T-helper 1 cell (primary cell): ENCODE measurements at regions not wholly inside any gene's neighbourhood (a gene's known extent, or its start where the extent isn't known, plus 50 kb on each side); places are given as distances from the start of the nearest gene placed in this dataset.

ENCODE experiments used
- DNase-seq, 5 donors: peaks; one replicate each; pipeline ENCODE4 v3.0.0-alpha.2; 2012 to 2020

DNA sequence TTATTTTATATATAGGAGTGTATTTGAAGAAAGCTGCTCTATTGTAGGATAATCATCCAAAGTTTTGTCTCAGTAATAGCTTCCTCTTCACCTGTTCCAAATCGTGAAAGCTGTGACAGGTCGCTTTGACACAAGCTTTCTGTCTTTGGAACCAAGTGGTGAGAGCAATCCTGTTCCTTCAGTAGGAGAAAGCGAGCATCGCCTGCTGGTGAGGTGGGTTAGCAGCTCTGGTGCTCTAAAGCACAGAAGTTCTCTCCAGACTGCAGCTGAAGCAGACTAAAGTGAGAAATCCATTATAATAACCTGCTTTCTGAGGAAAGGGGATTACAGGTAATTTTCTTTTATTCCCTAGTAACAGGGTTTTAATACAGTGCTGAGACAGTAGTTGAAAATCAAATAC is 803.8 kb downstream of the ADGRL2 start:
- DNase-seq = no peak

DNA sequence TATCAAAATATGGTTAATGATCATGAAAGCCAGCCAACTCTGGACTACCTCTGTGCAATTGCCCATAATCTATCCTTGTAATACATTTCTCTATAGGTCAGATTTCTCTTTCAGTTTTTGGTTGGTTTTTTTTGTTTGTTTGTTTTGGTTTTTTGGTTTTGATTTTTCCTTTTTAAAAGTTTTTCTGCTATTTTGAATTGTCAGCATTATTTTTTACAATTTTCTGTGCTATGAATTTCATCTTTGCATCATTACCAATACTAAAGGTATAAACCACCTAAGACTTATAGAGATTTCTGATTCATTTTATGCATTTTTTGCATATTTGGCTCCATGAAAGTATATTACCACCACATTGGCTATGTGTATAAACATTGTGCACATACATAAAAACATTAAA is 799.6 kb downstream of the ADGRL2 start:
- no peak for DNase-seq

DNA sequence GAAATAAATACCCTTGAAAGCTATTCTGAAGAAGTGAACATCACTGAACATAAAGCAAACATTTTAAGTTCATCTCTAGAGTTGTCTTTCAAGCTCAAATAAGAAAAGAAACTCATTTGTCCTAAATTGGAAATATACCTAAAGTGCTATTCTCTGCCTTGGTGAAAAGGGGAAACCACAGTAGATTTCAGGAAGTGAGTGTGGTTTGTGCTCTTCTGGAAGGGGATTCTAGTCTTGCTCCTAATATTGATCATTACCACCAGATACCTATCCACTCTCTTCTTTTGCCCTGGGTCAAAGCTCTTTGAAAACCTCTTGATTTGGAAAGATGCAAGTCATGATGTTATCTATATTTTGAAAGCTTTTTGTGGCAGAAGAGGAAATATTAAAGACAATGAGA is 798.1 kb downstream of the ADGRL2 start:
- DNase-seq = no peak

DNA sequence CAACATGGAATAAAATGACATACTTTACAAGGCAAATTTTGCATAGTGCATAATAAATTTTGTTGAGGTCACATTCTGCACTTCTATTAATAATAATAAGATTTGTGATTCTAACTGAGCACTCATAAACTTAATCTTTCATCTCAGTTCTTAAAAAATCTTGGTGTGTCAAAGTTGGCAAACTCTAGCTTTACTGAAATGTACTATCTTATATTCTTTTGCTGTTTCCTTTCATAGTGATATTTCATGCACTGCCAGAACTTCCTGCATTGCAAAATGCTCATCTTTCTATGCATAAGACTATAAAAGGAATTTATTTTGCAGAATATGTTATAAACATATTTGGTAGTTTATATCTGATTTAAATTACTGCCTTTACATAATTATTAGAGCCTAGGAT is 797.6 kb downstream of the ADGRL2 start:
- DNase-seq = no peak

DNA sequence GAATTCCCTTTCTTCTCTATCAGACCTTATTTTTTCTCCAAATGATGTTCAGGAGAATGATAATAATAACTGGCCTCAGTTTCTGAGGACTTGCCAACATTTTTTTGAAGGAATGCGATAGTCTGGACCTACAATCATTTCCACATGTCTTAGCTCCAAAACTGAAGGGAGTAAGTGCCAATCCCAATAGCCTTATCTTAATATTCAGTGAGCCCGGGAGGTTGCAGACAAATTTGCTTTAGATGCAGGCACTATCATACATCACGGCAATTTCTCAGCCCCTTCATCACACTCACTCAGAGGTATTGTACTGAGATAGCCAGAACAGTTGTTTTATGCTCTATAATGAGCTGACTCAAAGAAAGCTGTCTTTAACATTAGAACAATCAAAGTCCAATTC is 796.9 kb downstream of the ADGRL2 start:
- no peak for DNase-seq

DNA sequence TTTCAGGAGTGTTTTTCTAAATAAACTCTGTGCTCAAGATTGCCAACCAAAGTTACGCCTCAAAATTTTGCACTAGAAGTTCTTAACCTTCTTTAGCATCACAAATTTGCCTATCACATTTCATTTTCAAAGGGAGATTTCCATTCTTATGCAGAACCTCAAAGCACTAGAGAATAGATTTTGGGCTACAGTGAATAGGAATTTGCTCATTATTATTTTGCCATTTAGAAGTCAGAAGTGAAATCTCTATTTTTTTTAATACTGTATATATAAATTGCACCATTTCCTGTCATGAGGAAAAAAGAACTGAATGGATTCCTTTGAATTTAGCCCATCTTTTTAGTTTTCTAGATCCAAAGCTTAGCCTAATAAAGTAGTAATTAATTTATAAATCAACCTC is 796.4 kb downstream of the ADGRL2 start:
- DNase-seq = no peak

DNA sequence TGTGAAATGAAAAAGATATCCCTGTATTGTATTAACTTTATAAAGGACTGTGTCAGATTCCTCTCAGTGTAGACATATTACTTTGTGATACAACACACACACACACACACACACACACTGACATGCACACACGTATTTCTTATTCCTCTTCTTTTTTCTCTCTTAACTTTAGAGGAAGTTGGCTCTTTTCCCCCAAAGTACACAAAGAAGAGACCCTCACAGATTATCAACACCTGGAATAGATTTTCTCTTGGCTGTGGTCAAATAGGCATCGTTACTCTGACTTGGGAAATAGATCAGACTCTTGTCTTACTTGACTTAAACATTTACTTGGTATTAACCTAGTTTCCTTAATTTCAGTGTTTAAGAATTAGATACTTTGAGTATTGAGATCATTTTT is 792.8 kb downstream of the ADGRL2 start:
- DNase-seq = no peak

DNA sequence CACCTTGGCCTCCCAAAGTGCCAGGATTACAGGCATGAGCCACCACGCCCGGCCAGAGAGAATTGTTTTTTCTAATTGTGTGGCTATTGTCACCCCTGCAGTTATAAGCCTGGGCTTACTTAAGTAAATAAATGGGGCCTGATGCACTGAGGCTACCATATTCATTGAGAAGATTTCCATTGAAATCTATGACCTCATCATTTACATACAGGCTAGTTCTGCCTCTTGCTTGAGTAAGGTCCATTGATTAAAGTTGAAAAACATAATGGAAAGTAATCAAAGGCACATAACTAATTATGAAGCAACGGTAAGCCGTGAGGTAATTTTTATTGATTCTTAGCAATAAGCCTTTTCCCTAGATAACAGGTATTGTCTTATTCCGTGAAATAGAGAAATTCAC is 788.9 kb downstream of the ADGRL2 start:
- no peak for DNase-seq

DNA sequence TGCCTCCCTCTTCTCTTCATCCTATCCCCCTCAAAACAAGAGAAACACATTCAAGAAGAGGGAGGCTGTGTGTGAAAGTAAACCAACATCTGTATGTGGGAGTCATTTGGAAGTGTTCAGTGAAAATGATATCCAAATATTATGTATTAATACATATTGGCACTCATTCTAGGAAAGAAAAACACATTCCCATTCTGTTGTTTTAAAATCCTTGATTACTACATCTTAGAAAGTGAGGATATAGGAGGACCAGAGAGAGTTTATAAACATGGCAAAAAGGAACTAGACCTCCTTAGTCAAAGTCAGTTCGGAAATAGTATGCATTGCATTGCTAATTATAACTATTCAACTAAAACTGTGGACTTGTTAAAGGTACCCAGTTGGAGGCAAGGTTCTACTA is 786.6 kb downstream of the ADGRL2 start:
- DNase-seq = no peak

DNA sequence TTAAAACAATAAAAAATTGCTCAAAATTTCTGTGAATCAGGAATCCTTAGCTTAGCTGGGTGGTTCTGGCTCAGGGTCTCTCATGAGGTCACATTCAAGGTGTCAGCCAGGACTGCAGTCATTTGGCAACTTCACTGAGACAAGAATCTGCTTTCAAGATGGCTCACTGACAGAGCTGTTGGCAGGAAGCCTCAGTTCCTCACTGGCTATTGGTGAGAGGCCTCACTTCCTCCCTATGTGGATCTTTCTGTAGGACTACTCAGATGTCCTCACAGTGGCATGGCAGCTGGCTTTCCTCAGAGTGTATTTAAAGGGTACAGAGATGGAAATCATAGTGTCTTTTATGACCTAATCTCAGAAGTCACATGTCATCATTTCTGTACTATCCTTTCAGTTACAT is 785.7 kb downstream of the ADGRL2 start:
- no peak for DNase-seq

DNA sequence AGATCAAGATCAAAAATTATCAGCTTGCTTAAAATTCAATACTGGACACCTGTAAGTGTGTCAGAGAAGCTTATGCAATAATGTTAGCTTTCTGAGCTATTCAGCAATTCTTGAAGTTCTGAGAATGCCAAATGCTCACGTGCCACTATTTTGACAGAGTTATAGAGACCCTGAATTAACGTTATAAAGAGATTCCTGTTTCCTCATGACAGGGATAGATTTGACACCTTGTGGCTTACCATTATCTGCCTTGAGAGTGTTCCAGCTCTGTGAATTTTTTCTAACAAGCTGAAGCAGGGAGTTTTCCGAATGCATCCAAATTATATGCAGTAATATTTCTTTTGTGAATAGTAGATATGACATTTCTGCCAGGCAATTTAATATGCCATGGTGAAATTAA is 781.6 kb downstream of the ADGRL2 start:
- DNase-seq = no peak

DNA sequence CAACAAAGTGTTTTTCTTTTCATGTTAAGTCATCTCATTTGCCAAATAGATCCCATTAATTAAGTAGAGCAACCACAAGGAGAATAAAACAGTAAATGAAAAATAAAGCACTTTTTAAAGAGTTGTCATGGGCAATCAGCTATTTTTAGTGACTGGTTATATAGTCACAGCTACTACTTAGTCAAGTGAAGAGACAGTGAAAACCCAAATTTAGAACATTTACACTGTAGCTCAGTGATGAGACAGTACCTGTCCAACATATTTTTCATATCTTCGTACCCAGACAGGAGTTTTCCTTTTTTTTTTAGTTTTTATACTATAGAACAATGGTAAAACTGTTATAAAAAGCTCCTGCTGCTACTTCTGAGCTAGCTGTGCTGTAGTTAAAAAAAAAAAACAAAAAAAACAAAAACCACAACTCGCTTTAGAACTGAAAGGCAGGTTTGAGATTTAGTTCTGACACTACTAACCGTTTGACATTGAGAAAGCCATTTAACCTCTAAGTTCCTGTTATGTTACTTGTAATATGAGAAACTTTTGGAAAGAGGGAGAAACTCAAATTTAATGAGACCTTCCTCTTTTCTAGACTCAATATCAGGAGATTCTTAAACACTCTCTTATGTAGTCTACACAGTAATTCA is 777.5 kb downstream of the ADGRL2 start:
- no peak for DNase-seq

DNA sequence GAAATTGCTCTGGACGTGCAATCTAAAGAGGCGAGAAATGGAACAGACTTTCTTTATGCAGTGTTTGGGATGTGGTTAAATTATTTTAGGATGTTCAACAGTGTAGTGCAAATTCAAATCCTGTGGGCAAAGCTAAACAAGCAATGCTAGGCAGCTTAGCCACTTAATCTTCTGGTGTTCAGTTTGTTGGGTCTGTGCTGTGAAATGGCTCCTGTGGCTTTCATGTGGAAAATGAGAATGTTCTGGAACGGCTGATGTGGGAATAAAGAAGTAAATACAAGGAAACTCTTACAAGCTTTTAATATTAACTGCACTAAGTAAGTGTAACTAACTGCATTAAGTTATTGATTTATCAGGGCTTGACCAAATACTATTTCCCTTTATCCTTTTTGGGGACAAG is 766.6 kb downstream of the ADGRL2 start:
- no peak for DNase-seq

DNA sequence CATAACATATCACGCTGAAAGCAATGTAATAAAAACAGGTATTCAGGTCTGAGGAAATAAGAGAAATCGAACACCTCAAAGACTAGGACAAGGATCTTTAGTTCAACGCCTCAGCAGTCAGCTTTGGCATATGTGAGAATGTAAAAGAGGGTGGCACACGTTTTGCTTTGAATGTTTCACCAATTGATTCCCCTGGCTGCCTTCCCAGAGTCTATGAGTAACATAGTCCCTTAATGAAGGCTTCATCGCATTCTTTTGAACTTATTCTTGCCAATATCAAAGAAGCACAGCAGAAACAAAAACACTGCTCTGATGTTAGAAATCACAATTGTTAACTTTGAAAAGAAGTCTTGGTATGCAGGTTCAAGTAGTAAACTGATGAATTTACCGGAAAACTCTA is 764.8 kb downstream of the ADGRL2 start:
- no peak for DNase-seq

DNA sequence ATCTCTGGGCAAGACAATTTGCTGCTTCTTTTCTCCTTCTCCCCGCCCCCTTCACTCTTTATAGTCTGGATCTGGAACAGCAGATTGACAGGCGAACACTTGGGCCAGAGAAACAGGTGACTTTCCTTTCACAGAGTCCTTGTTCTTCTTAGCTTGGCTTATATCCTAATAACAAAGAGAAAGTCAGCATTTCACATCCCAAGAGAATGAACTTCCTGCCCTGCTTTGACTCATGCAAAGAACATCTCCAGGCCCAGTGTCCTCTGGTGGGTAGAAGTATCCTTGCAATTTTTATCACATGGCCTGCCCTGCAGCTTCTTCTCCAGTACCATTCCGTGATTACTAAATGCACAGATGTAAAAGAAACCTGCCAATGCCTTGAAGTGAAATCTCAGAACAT is 764.4 kb downstream of the ADGRL2 start:
- no peak for DNase-seq

DNA sequence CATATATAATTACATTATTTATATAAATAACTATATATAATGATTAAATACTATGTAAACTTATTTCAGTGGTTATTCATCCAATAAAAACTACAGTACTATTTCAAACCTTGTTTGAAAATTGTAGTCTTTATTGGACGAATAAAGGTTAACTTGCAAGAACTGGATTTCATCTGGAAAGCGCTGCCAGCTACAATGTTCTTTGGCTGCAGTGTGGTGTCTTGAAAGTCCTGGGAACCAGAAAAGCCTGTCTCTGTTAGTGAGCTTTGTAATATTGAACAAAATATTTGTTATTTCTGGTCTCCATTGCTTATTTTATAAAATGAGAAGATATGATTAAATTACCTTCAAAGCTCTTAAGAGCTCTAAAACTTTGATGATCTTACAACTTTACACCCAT is 763.6 kb downstream of the ADGRL2 start:
- no peak for DNase-seq

DNA sequence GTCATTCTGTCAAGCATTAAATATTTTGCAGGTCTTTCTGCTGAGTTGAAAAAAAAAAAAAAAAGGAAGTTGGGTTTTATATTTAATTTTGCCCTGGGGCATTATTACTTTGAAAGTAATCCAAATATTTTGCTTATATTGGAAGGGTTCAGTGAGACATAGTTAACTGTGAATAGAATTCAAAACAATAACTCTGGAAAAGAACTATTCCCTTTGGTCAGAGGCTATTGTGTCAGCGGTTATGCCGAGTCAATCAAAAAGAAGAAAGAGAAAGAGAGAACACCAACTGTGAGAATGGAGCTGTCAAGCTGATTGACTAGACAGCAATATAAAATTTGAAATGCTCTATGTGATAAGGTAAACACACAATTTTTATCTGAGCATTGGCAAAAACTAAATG is 761.7 kb downstream of the ADGRL2 start:
- DNase-seq = no peak

DNA sequence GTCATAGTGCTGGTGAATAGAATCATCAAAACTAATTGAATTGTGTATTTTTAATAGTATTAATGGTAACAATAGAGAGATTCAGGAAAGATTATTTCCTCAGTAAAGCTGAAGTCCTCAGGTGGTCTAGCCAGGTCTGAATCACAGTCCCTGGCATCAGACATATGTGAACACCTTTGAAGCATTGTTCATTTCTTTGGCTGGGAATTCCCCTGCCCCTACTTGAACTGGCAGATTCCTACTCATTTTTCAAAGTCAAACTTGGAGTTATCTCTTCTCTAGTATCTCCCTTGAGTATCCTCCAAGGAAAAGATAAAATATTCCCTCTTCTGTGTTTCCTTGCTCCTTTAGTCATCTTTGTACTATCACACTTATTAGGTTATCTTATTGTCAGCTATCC is 759.8 kb downstream of the ADGRL2 start:
- DNase-seq = no peak

DNA sequence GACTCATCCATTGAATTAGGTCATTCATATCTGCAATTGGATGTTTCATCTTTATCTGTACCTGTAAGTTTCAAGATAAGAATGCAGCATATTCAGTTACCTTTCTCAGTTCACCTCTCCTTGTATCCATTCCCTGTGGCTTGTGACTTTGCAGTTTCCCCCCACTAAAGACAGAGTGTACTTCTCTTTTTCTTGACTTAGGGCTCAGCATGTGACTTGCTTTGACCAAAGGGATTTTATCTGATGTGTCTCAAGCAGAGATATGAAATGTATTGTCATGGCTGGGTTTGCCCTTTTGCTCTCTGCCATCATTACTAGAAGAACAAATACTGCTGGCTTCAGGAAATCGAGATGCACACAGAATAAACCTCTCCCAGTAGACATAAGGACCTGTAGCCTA is 754.8 kb downstream of the ADGRL2 start:
- DNase-seq = no peak

DNA sequence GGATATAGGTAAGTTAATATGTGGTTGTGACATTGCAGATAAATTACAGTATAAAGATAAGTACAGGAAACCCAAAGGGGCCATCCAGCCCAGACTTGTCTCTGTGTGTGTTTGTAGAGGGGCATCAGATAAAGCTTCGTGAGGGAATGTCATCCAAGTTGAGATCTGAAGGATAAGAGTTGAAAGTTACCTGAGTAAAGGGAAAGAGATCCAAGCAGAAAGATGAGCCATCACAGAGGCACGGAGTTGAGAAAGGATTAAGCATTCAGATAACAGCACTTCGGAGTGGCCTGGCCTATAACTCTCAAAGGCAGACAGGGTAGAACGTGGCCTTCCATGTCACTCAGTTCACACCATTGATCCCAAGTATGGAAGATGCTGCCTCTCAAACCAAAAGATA is 749.1 kb downstream of the ADGRL2 start:
- DNase-seq = no peak

DNA sequence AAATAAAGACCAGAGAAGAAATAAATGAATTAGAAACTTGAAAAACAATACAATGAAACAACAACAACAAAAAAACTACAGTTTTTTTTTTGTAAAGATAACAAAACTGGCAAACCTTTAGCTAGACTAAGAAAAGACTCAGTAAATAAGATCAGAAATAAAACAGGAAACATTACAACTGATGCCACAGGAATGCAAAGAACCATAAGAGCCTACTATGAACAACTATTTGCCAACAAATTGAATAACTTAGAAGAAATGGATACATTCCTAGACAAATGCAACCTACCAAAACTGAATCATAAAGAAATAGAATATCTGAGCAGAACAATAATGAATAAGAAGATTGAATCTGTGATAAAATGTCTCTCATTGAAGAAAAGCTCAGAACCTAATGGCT is 742.0 kb downstream of the ADGRL2 start:
- no peak for DNase-seq

DNA sequence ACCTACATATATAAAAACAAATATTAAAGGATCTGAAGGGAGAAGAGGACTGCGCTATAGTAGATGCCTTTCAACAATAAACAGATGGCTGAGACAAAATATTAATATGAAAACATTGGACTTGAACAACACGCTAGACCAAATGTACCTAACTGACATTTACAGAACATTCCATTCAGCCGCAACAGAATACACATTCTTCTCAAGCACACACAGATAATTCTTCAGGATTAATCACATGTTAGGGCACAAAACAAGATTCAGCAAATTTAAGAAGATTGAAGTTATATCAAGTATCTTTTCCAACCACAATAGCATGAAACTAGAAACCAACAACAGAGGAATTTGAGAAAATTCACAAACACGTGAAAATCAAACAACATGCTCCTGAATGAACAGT is 741.4 kb downstream of the ADGRL2 start:
- DNase-seq = no peak

DNA sequence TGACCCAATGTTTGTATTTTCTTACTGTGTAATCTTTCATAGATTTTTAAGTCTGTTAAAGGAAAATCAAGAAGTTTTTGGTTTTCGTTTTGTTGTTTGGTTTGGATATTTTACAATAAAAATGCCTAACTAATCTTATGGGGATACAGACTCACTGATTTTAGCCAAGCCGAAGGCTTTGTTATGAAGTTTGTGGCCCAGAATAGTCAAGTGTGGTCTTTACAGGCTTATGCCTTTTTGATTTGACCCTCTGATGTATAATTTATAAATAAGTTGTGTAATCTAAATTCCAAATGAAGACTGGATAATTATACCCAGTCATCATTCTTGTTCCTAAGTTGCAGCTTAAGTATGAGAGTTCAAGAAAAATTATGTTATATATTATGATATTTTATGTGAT is 739.3 kb downstream of the ADGRL2 start:
- DNase-seq = no peak

DNA sequence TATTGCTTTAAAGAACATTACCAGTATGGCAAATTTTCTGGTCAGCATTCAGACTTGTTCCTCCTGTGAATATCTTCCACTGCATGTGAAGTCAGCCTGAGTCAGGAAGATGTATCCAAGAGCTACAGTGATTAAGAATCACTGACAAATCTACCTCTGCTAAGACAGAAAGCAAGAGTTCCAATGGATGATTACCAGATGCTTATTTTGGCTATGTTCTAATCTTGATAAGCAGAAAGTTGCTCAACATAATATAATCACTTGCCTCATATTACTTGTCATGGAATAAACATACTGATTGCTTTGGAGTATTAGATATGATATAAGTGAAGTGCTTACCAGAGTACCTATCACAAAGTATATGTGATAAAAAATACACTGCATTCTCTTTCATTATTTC is 738.1 kb downstream of the ADGRL2 start:
- no peak for DNase-seq

DNA sequence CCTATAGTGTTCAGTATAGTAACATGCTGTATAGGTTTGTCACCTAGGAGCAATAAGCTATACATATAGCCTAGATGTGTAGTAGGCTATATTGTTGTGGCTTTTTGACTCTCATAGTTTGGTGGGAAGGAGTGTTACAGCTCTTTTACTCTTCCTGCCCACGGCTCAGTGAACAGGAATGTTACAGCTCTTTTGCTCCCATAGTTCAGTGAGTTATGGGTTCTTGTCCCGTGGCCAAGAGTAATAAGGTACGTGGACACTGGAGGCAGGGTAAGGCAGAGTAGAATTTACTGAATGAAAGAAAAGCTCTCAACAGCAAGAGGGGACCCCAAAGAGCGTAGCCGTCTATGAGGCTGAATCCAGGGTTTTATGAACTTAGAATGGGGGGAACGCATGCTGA is 734.3 kb downstream of the ADGRL2 start:
- no peak for DNase-seq

DNA sequence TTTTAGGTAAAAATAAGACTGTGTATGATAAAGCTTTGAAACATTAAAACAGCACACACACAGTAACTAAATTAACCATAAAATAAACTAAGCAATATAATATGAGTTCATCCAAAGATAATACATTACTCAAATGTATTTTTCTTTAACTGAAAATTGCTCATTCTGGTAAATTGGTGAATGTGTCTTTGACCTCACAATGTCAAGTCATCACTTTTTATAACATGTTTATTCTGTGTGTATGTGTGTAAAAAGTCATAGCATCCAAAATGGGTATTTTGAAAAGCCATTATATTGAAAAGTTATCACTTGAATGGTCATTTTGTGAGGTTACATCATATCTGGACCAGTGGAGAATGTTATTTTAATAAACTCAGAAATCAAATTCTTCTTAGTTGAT is 724.6 kb downstream of the ADGRL2 start:
- no peak for DNase-seq
